Subcutaneous abdominal adipose tissue (tissue), 5 donors: ENCODE measurements at regions not wholly inside any gene's neighbourhood (a gene's known extent, or its start where the extent isn't known, plus 50 kb on each side); places are given as distances from the start of the nearest gene placed in this dataset.

Experiments used
- H3K27ac ChIP-seq: one replicate; pipeline ENCODE4 v1.7.0; 2013; ENCODE audit warnings: low read depth, mild to moderate bottlenecking, inconsistent platforms, low read length, moderate library complexity
- H3K27me3 ChIP-seq, 5 donors: one replicate each; pipeline ENCODE4 v1.7.0; 2013; ENCODE audit warnings: low read length in 5 of 5, inconsistent platforms in 1 of 5; ENCODE audit not compliant: control insufficient read depth in 5 of 5, insufficient read depth in 4 of 5
- H3K36me3 ChIP-seq, 5 donors: one replicate each; pipeline ENCODE4 v1.7.0; 2013; ENCODE audit warnings: low read length in 5 of 5; ENCODE audit not compliant: control insufficient read depth in 5 of 5, insufficient read depth in 5 of 5
- H3K4me1 ChIP-seq, 5 donors: one replicate each; pipeline ENCODE4 v1.7.0; 2013; ENCODE audit warnings: low read length in 5 of 5, mild to moderate bottlenecking in 3 of 5, moderate library complexity in 1 of 5; ENCODE audit not compliant: control insufficient read depth in 5 of 5, insufficient read depth in 5 of 5
- H3K4me3 ChIP-seq, 5 donors: one replicate each; pipeline ENCODE4 v1.7.0; 2013; ENCODE audit warnings: low read length in 5 of 5, low read depth in 1 of 5
- H3K9ac ChIP-seq, 5 donors: one replicate each; pipeline ENCODE4 v1.7.0; 2013; ENCODE audit warnings: low read length in 5 of 5, mild to moderate bottlenecking in 4 of 5, moderate library complexity in 3 of 5
- H3K9me3 ChIP-seq, 5 donors: one replicate each; pipeline ENCODE4 v1.7.0; 2013; ENCODE audit warnings: low read length in 5 of 5; ENCODE audit not compliant: control insufficient read depth in 5 of 5
- donor health status: healthy.
- donor health status: healthy.
- donor health status: healthy.
- donor health status: healthy.
- donor health status: healthy.

GRCh38 chr7:140245611-140246105, 68.9 kb upstream of the KDM7A start:
- H3K9ac ChIP-seq, result no peak overlapping the region
- H3K4me3 ChIP-seq, result no peak overlapping the region
- H3K27ac ChIP-seq, result no peak overlapping the region
- H3K27me3 ChIP-seq, result no peaks in the 10 kb centered on the region
- peaks cover 0 to 16% (median 7%) of the 10 kb centered on the region in 5 donors for H3K4me1 ChIP-seq
- H3K9me3 ChIP-seq, result peaks cover 0 to 3% (median 0%) of the 10 kb centered on the region in 5 donors
- no peaks in the 10 kb centered on the region for H3K36me3 ChIP-seq

- Histone ChIP-seq H3K4me1 (peaks cover 0 to 19% (median 7%) of the 10 kb centered on the region in 5 donors), H3K9me3 (peaks cover 0 to 3% (median 0%) of the 10 kb centered on the region in 5 donors), H3K9ac (no peak overlapping the region), H3K4me3 (peak overlapping the region in 1 of 5 donors; percentile 16), H3K27me3 (peaks cover 0 to 3% (median 0%) of the 10 kb centered on the region in 5 donors), H3K36me3 (no peaks in the 10 kb centered on the region), H3K27ac (peak overlapping the region; percentile 41)
Measured at GRCh38 chr7:140242057-140243031, 65.6 kb upstream of the KDM7A start.

- Histone ChIP-seq H3K4me3 (no peak overlapping the region), H3K27ac (no peak overlapping the region), H3K27me3 (peaks cover 0 to 3% (median 0%) of the 10 kb centered on the region in 5 donors), H3K36me3 (no peaks in the 10 kb centered on the region), H3K9me3 (no peaks in the 10 kb centered on the region), H3K4me1 (peaks cover 0 to 19% (median 7%) of the 10 kb centered on the region in 5 donors), H3K9ac (no peak overlapping the region)
Measured at GRCh38 chr7:140239653-140239935, 62.8 kb upstream of the KDM7A start.

- Histone ChIP-seq H3K27me3 (peaks cover 0 to 3% (median 0%) of the 10 kb centered on the region in 5 donors), H3K4me1 (peaks cover 0 to 19% (median 7%) of the 10 kb centered on the region in 5 donors), H3K27ac (no peak overlapping the region), H3K36me3 (no peaks in the 10 kb centered on the region), H3K9ac (no peak overlapping the region), H3K4me3 (no peak overlapping the region), H3K9me3 (no peaks in the 10 kb centered on the region)
Measured at GRCh38 chr7:140238778-140239652, 62.2 kb upstream of the KDM7A start.

GRCh38 chr7:140237390-140237789, 60.6 kb upstream of the KDM7A start:
- Histone ChIP-seq H3K36me3 (no peaks in the 10 kb centered on the region), H3K9ac (no peak overlapping the region), H3K4me1 (peaks cover 0 to 27% (median 8%) of the 10 kb centered on the region in 5 donors), H3K9me3 (no peaks in the 10 kb centered on the region), H3K4me3 (no peak overlapping the region), H3K27me3 (peaks cover 0 to 3% (median 0%) of the 10 kb centered on the region in 5 donors), H3K27ac (no peak overlapping the region)

GRCh38 chr7:140236626-140237025, 59.8 kb upstream of the KDM7A start:
- peaks cover 0 to 3% (median 0%) of the 10 kb centered on the region in 5 donors for H3K27me3 ChIP-seq
- H3K36me3 ChIP-seq, result no peaks in the 10 kb centered on the region
- H3K4me1 ChIP-seq, result peaks cover 0 to 25% (median 7%) of the 10 kb centered on the region in 5 donors
- no peak overlapping the region for H3K9ac ChIP-seq
- no peaks in the 10 kb centered on the region for H3K9me3 ChIP-seq
- H3K27ac ChIP-seq, result no peak overlapping the region
- H3K4me3 ChIP-seq, result no peak overlapping the region

- Histone ChIP-seq H3K9ac (no peak overlapping the region), H3K36me3 (no peaks in the 10 kb centered on the region), H3K27me3 (peaks cover 0 to 3% (median 0%) of the 10 kb centered on the region in 5 donors), H3K27ac (no peak overlapping the region), H3K4me1 (peaks cover 1 to 37% (median 18%) of the 10 kb centered on the region in 5 donors), H3K4me3 (no peak overlapping the region), H3K9me3 (no peaks in the 10 kb centered on the region)
Measured at GRCh38 chr7:140235114-140235513, 58.3 kb upstream of the KDM7A start.

- H3K9me3 ChIP-seq, result no peaks in the 10 kb centered on the region
- no peaks in the 10 kb centered on the region for H3K36me3 ChIP-seq
- peaks cover 0 to 3% (median 0%) of the 10 kb centered on the region in 5 donors for H3K27me3 ChIP-seq
- no peak overlapping the region for H3K9ac ChIP-seq
- H3K4me3 ChIP-seq, result no peak overlapping the region
- H3K4me1 ChIP-seq, result peaks cover 1 to 38% (median 25%) of the 10 kb centered on the region in 5 donors
- no peak overlapping the region for H3K27ac ChIP-seq
Measured at GRCh38 chr7:140232957-140233917, 56.5 kb upstream of the KDM7A start.
